Cerebellar cortex (tissue), 1 donor: ENCODE measurements at regions not wholly inside any gene's neighbourhood (a gene's known extent, or its start where the extent isn't known, plus 50 kb on each side); places are given as distances from the start of the nearest gene placed in this dataset.

ENCODE experiments used
- DNase-seq: peaks from one replicate; pipeline ENCODE4 v3.0.0-alpha.2; 2015; ENCODE audit warnings: low spot score

DNA sequence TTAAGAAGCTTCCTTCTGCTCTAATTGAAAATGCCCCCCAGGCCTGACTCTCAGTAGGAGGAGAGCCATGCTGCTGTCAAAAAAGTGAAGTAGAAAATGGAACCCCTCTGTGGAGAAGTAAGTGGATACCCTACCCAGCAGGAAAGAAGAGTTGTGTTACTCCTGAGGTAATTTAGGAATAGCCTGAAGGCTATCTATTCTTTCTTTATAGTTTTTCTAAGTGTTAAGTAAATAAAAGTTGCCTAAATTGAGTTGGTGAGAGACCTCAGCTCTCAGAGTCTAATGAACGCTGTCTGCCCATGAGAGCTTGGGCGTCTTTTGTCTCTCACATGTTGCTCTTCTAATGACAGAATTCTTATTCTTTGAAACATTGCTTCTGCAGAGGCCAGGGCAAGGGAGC, 116.2 kb downstream of the NSUN3 start:
- no peak for DNase-seq

DNA sequence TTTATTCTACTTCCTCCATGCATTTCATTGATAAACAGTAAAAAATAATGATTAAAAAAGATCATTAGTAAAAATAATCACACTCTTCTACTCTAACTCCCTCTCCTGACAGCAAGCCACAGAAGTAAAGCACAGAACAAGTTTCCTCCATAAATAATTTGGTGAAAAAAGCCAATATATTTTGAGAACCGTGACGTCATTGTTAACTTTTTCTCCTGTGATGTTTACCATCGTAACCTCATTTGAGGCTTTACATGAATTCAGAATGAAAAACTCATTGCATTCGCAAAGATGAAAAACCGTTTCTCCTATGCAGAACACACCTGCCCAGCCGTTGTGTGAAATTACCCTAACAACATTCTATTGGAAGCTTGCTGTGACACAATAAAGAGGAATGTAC, 120.7 kb downstream of the NSUN3 start:
- no peak for DNase-seq

DNA sequence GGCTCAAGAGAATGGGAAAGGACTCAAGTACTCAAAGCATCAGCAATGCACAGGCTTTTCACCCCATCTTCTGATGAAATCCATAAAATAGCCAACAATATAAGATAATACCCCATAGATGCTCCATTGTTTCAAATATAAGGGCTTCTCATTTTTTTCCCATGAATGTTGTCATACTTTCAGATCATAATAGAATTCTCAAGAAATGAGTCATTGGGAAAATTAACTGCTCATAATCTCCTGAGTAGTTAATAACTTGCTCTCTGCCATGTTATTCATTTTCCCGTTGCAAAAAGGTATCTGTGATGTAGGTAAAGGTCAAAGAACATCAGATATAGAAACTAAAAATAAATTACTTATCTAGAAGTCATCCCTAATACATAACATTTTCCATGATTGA, 121.9 kb downstream of the NSUN3 start:
- no peak for DNase-seq

DNA sequence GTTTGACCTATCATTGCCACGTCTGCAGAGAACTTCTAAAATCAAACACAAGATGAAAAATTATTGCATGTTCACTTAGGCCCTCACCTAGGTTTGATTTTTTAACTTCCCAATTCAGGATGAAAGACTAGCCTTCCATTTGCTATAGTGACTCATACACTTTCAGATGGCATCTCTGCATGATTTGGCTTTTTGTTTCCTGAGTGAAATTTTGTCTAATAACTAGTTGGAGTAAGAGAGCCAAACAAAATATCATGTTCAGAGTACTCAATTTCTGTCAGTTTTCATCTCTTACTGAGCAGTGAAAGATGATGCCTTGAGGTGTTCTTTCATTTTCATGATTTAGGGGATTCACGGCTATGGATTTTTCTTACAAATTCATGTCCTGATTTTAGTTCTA, 122.9 kb downstream of the NSUN3 start:
- DNase-seq: peak; percentile 33

DNA sequence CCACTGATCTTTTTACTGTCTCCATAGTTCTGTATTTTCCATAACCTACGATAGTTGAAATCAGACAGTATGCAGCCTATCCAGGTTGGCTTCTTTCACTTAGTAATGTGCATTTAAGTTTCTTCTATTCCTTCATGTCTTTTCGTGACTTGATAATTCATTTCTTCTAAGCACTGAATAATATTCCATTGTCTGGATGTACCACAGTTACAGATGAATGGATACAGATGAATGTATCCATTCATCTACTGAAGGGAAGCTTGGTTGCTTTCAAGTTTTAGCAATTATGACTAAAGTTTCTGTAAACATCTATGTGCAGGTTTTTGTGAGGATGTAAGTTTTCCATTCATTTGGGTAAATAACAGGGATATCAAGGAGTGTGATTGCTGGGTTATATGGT, 124.8 kb downstream of the NSUN3 start:
- no peak for DNase-seq

DNA sequence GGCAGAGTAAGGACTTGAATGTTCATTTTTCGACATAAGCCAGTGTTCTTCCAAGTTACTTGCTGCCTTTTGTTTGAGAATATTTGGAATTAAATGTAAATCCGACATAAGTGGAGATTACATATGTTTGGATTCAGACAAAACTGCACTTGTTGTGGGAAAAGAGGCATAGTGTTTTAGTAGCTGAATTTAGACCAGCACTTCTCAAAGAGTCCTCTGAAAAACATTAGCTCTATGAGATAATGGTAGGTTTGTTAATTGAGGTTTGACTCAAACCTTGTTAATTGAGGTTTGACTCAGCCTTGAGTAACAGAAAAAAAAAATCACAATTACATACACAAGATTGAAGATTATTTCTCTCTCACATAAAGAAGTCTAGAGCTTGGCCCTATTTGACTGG, 132.5 kb downstream of the NSUN3 start:
- no peak for DNase-seq

DNA sequence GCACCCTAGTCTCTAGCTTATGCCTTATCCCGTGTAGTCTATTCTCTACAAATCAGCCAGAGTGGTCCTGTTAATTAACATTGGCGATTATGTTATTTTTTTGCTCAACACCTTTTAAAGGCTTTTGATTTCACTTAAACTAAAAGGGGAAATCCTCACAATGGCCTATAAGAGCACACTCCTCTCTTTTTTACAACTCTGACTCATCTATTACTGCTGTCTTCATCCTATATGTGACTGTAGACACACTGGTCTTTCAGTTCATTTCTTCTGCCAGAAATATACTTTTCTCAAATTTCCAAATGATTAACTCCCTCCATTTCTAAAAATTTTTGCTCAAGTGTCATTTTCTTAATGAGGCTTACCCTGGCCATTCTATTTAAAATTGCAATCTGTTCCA, 143.4 kb downstream of the NSUN3 start:
- DNase-seq: no peak

DNA sequence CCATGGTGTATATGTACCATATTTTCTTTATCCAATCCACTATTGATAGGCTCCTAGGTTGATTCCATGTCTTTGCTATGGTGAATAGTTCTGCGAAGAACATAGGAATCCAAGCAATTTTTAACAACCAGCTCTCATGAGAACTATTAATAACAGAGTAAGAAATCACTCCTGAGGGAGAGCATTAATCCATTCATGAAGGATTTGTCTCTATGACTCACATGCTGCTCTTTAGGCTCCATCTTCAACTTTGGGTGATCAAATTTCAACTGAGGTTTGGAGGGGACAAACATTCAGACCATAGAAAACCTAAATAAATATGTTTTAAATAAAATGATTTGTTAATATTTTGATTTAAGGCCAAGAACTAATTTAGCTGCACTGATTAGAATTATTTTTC, 147.4 kb downstream of the NSUN3 start:
- no peak for DNase-seq

DNA sequence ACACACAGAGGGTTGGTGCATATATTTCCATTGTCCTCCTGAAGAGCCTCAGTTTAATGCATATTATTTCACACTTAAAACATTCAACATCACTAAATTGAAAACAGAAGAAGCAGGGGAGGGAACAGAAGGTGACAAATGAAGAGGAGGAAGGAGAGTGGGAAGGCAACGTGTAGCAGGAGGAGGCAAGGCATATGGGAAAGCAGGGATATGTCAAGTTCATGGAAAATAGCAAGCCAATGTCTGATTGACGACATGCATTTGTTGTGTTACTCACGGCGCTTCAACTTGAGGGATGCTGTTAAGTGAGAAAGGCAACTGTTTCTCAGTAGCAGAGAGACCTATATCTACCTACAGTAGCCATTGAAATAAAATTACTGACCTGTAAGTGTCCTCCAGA, 154.5 kb downstream of the NSUN3 start:
- no peak for DNase-seq

DNA sequence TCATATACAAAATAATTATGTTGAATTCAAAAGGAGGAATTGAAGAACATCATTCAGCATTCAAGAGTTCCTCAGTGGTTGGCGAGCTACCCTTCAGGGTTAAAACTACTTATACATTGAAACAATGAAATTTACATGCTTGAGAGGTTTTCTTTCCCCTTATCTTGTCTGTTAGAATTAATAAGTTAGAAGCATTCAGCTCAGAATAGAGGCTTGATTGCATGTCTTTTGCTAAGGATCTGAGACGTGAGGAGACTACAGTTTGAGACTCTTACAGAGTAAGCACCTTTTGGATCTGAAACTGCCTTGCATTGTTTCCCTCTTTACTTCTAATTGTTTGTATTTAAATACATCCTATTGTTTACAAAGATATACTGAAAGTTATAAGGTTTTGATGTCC, 157.6 kb downstream of the NSUN3 start:
- DNase-seq: no peak

DNA sequence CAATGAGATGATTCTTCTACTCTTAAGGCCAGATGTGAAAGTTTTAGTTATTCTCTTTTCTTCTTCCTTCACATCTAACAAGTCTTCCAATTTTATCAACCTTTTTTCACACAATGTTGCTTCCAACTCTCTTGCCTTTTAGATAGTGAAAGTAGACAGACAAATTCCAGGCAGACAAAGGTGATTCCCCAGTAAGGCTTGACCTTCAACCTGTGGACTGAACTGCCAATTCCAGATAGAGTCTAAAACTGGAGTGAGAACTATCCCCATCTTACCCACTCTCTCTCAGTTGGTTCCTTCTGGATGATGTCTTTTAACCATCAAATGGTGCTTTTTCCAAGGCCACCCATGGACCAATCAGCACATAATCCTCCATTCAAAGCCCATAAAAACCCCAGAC, 159.0 kb downstream of the NSUN3 start:
- DNase-seq: no peak

DNA sequence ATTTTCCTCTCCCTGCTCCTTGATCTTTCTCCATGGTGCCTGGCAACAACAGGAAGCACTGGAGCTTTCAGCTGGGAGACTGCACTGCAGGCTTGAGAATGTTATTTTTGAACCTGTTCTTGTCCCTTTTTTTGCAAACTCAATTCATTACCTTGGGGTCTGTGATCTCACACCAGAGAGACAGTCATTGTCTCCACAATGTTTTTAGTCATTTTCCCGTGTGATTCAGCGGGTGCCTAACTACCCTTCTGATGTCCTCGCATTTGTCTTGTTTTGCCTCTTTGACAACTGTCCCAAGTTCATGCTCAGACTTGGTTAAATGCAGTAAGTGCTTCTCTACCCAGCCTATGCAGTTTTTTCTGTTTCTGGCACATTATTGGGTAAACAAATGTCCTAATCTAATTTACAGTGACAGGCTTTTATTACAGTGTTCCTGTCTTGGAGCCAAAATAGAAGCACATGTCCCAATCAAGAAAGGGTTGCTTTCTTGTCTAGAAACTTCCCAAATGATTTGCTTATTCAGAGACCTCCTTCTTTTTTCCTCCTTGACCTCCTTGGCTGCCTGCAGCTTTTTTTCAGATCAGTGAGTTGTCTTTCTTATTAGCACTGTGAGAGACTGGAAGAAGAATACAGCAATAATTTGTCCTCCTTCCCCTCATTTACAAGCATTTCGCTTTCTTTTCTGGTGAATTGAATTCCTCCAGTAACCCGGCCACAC, 162.4 kb downstream of the NSUN3 start:
- DNase-seq: peak; percentile 10

DNA sequence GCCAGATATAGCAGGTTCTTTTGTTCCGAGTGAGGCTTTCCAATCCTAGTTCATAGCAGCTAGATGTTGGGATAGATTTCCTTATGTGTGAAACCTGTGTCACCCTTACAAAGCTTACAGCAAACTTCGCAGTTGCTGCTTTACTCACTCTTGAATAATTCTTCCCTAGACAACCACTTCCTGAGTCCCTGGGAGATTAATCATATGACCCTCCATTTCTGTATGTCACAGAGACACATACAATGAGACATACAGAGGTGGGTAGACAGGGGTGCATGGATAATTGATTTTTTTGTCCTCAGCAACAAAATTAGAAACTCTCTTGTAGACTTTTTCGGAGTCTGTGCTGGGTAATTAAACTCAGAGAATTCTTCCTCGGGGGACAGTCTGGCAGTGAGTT, 163.2 kb downstream of the NSUN3 start:
- DNase-seq: no peak

DNA sequence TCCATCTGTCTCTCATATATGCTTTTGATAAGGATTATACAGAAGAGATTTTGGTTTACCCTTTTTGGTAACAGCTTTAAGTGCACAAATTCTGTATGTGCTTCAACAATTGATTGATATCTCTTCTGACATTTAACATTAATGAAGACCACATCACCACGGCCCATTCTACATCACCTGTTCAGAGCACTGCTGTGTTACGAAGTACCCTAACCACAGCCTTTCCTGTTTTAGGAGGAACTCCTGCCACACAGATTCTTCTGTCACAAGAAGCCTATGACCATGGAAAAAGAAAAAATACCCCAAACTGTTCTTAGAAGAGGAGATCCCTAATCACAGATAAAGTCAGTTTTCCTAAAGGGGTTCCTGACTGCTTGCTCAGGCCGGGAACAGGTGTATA, 170.1 kb downstream of the NSUN3 start:
- no peak for DNase-seq

DNA sequence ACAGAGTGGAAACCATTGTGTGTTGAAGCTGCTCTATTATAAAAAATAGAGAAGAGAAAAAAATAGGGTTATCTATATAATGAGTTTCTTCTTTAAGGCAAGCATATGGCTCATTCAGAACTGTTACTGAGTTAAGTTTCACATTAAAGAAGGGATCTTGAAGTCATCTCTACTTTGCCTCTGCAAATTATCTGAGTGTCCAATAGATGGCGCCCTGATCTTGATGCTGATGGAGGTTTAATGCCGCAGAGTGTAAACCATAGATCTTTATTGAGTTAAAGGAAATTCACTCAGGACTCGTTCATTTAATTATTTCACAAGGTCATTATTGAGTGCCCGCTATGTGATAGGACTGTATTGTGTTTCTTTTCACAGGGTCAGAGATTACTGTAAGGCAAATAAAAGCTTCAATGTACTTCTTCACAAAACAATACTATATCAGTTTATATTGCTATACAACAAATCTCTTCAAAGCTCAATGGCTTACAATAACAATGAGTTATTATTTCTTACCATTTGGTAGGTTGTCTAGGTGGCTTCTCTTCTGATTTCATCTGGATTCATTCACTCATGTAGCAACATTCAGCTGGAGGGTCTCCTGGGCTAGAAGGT, 171.4 kb downstream of the NSUN3 start:
- peak; percentile 60 for DNase-seq

DNA sequence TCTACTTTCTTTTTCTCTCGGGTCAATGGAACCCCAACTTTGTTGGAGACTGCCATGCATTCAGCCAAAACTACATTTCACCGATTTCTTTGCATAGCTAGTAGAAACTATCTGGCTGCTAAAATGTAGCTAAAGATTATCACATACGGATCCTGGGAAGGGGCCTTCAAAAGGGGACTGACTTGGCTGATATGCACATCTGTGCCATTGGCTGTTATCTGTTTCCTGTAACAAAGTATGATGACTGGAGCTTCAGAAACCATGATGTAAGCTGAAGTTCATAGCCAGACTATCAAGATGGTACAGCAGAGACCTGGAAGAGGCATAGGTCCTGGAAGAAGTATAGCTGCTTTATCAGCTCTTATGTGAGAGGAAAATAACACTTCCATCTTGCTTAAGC, 179.1 kb downstream of the NSUN3 start:
- no peak for DNase-seq

DNA sequence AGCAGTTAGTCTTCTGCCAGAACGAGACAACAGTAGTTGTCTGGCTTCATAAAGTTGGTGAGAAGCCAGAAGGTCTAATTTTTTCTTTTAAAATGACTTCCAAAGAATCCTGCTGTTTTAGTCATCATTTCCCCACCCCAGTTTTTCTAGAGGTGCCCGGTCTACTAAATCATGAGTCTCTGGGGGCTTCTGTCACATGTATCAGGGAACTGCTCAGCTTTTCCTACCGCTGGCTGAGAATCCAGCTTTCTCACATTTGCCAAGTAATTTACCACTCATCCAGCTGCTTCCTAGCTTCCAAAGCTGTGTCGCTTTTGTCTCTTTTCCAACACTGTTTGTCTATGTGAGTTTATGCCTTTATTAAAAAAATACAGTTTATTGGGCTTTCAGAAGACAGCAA, 183.3 kb downstream of the NSUN3 start:
- no peak for DNase-seq

DNA sequence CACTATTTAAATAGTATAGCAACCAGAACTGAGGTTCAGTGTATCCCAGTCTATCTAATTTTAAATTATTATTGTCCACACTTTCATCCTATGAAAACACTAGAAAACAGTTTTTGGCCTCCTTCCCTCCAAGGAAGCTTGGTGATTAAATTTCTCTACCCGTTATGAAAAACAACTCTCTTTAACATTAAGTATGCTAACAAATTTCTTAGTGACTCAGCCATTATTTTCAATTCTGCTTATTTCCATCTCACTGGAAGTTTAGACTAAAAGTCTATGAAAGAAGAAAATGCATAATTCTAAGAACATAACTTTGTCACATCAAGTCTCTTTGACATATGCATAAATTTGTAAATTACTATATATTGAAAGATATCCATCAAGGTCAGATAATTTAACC, 185.2 kb downstream of the NSUN3 start:
- DNase-seq: no peak

DNA sequence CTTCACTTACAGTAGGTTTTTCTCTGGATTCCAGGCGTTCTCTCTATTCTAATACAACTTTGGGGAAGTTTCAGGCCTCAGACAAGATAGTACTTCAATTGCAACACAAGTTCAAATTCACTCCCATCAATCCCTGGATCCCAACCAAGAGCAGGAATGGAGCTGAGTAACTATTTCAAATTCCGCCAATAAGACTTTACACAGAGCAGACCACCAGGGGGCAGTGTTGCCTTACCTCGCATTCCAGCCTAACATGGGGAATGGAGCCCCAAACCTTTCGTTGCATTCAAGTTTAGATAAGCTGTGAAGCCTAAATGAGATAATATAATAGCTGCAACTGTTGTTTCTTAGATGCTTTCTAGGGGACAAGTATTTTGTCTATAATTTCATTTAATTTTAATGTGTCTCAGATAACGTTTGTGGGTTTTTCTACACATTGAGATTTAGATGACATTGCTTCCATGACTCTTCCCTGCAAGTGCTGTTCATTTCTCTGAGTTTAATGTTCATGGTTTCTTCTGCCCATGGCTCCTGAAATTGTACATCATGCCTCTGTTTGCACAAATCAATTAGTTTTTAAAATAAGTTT, 186.7 kb downstream of the NSUN3 start:
- DNase-seq: peak; percentile 45

DNA sequence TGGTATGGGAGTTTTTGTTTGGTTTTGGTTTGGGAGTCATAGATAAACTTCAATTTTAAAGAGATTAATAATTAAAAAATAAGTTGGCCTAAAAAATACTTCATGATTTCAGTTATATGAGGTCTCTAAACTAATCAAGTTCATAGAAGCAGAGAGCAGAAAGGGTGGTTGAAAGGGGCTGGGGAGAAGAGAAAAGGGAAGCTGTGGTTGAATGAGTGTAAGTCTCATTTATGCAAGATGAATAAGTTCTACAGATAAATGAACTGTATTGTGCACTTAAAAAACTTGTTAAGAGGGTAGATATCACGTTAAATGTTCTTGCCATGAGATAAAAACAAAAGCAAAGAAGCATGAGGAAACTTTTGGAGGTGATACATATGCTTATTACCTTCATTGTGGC, 188.7 kb downstream of the NSUN3 start:
- no peak for DNase-seq

DNA sequence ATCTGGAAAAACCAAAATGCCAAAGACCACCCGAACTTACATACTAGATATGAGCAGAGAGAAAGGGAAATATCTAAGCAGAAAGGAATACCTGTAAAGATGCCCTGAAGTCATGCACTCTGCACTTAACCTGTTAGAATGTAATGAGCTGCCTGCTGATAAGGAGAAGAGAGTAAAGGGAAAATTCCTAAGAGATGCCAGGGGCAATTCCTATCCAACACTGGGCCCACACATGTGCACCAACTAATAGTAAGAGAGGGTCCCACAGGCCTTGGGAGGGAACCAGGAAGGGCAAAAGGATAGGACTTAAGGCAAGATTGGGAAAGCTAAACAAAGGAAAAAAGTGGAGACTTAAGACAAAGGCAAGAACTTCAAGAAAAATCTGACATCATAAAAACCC, 189.5 kb downstream of the NSUN3 start:
- no peak for DNase-seq

DNA sequence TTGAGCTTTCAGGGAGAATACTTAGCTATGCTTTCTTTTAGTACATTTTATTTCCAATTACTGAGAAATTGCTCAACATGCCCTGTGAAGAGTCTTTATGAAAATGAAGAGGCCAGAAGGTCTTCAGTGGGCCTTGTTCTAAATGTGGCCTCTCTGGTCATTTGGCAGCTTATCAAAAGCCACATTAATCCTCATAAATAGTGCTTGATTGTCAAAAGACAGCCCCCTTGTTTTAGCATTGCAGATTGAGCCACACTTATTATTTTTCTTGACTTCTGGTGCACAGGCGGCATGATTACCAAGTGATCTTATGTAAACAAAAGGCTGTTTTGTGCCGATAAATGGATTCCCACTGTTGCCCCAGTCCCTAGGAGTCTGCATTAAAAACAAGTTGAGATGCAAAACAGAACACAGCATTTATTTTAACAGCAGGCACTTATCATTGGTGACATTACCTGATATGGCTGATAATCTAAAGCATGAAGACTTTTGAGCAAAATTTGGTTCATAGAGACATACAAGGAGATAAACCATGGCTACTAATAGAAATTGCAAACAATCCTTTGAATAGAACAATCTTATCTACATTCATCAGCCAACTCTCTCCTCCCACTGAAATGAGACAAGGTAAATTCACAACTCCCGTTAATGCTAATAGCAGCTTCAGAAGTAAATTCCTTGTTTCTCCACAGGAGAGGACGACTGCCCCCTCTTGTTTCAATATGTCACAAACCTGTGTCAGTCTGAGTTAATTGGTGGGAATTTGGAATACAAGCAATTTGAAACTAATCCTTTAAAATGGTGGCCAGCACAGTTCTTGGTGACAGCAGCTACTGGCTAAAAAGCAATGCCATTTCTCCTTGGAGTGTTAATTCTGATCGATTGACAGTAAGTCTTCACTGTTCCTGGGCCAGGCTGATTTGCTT, 194.3 kb downstream of the NSUN3 start:
- DNase-seq: no peak

DNA sequence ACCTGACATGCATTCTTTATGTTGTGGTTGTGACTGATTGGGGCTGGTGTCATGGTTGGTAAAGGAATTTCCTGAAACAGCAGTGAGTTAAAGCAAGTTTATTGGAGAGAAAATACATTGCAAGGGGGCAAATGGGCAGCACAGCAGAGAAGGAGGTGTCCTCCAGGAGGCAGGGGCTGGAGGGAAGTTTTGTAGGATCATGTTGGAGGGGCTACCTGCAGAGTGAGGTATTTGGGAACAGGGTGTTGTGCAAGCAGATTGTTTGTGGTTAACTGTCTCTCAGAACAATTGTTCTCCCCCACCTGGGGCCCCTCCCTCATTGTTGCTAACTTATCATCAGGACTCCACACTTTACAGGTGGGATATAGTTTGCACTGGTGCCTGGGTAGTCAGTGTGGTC, 196.0 kb downstream of the NSUN3 start:
- DNase-seq: no peak
